GM19372 (cell line): ENCODE measurements at regions not wholly inside any gene's neighbourhood (a gene's known extent, or its start where the extent isn't known, plus 50 kb on each side); places are given as distances from the start of the nearest gene placed in this dataset.
"Not testable (repeated sequence)": the region's sequence is repeated elsewhere in the genome, so short reads cannot be mapped to it uniquely, and the experiment has no call there.

Experiments used
- ATAC-seq: cut with Tn5 transposase; IDR thresholded peaks from one replicate; pipeline ENCODE4 v1.9.1; 2021; ENCODE audit warnings: mild to moderate bottlenecking, low read depth, moderate library complexity; ENCODE audit not compliant: unreplicated experiment

- no peak for ATAC-seq
These were observed 148.6 kb upstream of the ARG1 start for GRCh38 chr6:131424475-131424874.

DNA sequence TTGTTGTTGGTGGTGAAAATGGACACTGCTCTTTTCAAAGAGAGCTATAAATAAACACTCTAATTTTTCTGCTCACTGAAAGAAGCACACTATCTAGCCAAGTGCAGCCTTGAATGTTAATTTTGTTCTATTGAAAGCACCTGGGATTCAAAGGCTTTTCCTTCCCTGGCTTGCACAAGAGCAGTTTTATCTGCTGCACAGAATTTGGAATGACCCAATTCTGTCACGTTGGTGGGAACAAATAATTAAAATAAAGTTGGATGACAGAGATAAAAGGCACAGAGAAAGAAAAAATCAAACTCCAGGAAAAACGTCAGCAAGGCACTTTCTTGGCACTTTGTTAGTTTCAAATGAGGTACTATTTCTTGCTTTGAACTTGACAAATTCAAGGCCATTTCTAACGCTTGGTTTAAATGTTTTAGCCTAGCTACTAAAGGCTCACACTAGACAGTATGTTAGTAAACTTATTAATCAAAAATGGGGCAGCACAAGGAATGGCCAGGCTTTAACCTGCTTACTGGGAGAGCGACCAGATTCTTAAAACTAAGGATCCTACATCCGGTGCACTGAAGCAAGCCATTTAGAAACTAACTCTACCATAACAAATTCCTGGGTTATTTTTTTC, 145.5 kb upstream of the ARG1 start:
- no peak for ATAC-seq

DNA sequence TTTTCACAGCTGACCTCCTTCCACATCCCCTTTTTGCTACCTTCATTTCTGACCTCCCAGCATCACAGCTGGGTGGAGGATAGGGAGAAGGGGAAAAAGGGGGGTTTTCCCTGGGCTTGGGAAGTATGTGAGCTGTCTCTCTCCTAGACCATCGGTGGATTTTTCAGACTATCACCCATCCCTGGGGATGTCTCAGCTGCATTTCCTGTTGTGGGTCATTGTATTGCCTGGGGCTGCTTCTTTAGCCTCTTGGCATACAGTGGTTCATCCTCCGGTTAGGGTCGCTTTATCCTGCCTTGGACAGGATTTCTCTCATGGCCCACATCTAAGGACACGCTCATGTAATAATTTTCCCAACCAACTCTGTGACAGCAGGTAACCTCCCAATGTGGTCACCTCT, 142.5 kb upstream of the ARG1 start:
- no peak for ATAC-seq

- ATAC-seq: no peak
These were observed 141.3 kb upstream of the ARG1 start for GRCh38 chr6:131431718-131432117.

DNA sequence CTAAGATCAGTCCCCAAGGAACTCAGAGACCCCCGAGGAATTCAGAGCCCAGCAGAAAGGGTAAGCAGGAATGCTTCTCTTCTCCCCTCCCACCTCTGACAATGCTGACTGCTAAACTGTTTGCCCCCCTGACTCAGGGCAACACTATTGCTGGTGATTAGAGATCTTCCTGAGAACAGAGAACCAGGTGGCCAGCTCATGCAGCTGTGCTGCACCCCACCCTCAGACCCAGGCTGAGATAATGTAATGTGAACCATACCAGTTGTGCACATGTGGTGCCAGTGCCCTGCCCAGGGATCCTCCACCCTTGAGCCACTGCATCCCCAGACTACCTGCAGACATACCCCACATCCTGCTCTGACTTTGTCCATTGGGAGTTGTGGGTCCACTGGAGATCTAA, 139.1 kb upstream of the ARG1 start:
- no peak for ATAC-seq

DNA sequence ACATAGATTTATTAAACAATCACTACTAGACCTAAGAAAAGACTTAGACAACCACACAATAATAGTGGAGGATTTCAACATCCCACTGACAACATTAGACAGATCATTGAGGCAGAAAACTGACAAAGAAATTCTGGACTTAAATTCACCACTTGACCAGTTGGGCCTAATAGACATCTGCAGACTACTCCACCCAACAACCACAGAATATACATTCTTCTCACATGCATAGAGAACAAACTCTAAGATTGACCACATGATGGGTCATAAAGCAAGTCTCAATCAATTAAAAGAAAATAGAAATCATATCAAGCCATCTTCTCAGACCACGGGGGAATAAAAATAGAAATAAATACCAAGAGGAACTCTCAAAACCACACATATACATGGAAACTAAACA, 136.7 kb upstream of the ARG1 start:
- ATAC-seq: no peak

DNA sequence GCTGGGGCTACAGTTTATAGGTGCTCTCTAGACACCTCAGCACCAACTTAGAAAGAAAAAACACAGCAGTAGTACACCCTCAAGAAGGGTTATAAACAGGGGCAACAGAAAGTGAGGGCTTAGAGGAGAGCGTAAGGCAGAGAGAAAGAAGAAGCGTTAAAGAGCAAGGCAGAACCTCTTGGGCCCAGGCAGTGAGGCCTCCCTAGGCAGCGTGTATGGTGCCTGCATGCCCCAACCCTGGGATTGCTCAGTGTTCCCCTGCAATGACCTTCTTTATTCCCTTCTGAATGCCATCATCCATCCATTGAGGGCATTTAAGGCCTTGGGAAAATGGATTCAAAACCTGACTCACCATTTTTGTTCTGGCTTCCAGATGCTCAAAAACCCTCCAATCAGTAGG, 130.0 kb upstream of the ARG1 start:
- no peak for ATAC-seq

DNA sequence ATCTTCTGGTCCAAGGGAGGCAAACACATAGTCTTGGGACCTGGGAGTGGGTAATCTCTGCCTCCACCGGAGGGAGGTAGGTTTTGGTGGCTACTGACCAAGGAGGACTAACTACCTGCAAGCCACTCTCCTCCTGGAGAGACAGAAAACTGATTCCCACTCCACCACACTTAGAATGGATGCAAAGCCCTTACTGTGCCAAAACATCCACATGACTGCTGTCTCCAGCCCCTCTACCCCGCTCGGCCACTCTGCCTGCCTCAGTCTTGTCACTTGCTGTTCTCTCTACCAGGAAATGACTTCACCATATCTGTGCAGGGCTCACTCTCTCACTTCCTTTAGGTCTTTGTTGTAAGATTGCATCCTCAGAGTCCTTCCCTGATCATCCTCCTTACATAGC, 129.5 kb upstream of the ARG1 start:
- no peak for ATAC-seq

- not testable (repeated sequence) for ATAC-seq
These were observed 127.7 kb upstream of the ARG1 start for GRCh38 chr6:131445356-131445755.

DNA sequence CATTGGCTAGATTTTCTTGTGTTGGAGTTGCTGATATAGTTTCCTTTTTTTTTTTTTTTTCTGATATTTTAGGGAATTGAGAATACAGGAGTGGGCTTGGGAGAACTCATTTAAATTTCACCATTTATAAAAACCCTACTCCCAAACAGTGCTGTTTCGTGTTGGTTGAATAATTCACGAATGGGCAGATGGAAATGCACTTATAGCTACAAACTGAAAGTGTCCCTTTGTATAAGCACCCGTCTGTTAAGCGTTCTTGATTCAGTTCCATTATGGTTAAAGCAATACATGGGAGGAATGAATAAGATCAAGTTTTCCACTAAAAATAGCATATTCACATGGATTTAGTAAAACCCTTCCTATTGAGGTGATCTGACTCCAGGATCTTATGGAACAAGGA, 122.2 kb upstream of the ARG1 start:
- ATAC-seq: no peak

DNA sequence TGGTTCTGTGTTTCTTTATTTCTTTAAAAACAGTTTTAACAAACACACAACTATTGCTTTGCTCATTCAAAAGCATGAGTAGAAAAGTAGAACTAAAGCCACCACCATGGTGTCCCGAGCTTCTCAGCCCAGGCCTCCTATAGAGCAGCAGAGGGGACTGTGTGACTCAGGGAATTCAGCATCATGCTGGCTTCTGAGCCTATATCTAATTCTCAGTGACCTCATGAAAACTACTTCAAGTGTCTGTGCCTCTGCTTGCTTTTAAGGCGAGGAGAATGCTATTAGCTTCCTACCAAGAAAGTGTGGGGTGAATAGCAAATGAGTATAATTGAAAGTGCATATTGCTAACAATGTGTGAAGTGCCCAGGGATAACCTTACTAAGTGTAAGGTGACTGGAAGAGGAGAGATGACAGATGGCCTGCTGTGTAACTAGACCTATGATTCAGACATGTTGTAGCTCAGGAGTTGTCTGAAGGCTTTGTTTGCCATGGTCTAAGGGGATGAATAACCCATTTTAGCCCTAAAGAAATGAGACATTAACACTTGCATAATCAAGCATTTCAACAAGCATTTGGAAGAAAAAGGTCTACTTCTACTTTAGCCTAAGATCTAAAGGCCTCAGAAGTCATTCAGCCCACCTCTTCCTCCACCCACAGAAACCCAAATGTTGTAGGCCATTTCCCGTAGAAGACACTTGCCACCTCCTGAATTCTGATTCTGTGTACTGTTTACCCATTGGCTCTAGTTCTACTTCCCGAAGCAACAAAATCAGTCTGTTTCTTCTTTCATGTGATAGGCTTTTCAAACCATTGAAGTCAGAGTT, 121.5 kb upstream of the ARG1 start:
- no peak for ATAC-seq

DNA sequence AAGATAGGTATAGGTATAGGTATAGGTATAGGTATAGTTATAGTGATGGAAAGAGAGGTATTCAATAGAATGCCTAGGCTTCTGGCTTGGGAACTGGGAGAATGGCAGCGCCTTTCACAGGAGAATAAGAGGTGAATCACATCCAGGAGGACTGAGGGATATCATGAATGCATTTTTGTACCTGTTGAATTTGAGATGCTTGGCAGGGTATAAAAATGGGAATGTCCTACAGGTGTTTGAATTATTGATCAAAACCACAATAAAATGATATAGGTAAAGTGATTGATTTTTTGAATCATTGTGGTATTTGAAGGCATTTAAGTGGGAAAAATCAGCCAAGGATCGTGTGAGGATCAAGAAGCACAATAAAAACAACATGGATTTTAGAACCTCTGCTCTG, 119.2 kb upstream of the ARG1 start:
- no peak for ATAC-seq

- no peak for ATAC-seq
These were observed 116.5 kb upstream of the ARG1 start for GRCh38 chr6:131456565-131456964.

DNA sequence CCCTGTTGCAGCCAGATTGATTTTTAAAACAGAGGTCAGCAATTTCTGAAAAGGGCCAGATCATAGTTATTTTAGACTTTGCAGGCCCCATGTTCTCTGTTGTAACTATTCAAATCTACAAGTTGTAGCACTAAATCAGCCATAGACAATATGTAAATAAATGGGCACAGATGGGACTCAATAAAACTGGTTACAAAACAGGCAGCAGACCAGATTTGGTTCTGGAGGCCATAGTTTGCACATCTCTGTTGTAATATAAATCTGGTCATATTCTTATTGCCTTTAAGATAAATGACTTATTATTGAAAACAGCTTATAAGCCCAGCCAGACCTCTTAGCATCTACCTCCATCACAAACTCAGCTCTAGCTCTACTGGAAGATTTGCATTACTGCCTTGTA, 114.0 kb upstream of the ARG1 start:
- ATAC-seq: no peak

- ATAC-seq: no peak
These were observed 112.4 kb upstream of the ARG1 start for GRCh38 chr6:131460614-131461000.

GRCh38 chr6:131469130-131469529, 103.9 kb upstream of the ARG1 start:
- no peak for ATAC-seq

DNA sequence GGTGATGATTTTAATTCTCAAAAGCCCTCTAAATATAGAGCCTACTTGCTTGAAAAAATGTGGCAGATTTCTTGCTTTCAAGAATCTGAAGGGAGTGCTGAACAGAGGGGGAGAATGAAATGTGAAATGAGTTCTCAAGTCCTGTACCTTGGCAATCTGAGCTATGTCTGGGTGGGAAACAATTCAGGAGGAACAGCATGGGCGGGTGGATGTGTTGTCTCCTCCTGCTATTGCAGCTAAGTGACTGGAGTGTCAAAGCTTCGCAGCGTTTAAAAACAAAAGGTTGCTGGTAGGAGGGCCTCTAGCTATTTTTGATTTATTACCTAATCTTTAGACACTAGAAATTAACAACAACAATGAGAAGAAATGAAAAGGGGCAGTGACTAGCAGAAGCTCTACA, 102.5 kb upstream of the ARG1 start:
- no peak for ATAC-seq

GRCh38 chr6:131471331-131471730, 101.7 kb upstream of the ARG1 start:
- ATAC-seq: no peak

GRCh38 chr6:131473303-131473702, 99.7 kb upstream of the ARG1 start:
- ATAC-seq: not testable (repeated sequence)

DNA sequence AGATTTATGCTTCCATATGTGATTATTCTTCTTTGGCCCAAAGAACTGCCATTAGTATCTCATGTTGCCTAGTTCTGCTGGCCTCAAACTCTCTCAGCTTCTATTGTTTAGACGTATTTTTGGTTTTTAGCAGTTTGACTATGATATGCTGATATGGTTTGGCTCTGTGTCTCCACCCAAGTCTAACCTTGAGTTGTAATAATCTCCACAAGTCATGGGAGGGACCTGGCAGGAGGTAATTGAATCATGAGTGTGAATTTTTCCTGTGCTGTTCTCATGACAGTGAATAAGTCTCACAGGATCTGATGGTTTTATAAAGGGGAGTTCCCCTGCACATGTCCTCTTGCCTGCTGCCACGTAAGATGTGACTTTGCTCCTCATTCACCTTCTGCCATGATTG, 96.7 kb upstream of the ARG1 start:
- ATAC-seq: no peak

DNA sequence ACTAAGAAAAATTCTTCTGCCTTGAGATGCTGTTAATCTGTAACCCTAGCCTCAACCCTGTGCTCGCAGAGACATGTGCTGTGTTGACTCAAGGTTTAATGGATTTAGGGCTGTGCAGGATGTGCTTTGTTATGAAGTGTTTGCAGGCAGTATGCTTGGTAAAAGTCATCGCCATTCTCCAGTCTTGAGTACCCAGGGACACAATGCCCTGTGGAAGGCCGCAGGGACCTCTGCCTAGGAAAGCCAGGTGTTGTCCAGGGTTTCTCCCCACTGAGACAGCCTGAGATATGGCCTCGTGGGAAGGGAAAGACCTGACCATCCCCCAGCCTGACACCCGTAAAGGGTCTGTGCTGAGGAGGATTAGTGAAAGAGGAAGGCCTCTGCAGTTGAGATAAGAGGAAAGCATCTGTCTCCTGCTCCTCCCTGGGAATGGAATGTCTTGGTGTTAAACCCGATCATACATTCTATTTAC, 94.2 kb upstream of the ARG1 start:
- ATAC-seq: not testable (repeated sequence)

DNA sequence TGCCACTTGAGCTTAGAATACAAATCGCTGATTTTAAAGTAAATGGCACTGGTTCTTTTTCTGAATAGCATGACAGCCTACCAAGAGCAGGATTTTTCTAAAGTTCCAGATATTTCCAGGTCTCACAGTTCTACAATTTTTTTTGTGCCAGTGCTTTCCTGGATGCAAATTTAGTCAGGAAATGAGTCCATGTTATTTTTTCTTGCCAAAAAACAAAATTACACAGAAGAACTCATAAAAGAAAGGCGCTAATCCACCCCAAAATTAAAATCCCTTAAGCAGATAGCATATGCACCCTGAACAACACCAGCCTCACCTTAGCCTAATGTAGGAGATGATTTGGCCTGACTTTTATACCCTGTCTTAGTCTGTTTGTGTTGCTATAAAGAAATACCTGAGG, 86.4 kb upstream of the ARG1 start:
- no peak for ATAC-seq
